ENCODE measurements at regions not wholly inside any gene's neighbourhood (a gene's known extent, or its start where the extent isn't known, plus 50 kb on each side); places are given as distances from the start of the nearest gene placed in this dataset.

DNA sequence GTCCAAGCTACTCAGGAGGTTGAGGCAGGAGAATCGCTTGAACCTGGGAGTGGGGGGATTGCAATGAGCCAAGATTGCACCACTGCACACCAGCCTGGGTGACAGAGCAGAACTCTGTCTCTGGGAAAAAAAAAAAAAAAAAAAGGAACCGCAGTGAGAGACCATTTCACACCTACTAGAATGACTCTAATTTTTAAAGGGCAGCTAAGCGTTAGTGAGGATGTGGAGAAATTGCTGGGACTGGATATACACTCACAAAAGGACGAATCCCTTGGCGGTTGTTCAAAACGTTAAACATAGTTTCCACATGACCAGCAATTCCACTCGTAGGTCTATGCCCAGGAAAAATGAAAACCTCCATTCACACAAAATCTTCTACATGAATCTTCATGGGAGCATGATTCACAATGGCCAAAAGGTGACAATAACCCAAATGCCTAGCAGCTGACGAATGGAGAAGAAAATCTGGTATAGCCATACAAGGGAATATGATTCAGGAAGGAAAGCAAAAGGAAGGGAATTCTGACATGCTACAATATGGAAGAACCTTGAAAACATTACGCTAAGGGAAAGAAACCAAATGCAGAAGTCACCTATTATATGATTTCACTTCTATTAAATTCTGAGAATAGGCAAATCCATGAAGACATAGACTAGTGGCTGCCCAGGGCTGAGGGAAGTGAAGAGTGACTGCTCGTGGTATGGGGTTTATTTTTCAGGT lies 127.0 kb downstream of the CHSY1 start:
- in situ Hi-C loops (cut with MboI; ENCODE audit: low pct_unique_long_range_greater_than_20kb in 2 of 9, low sequenced_read_pairs in 9 of 9, unreplicated experiment in 9 of 9) = no loop called here
- no peak for ATAC-seq (replicated peaks in 6 of 8)
- Histone ChIP-seq H3K4me1 (replicated peaks in 1 of 2) (peaks cover 14 to 17% of the 10 kb centered on the region in 2 donors), H3K27ac (no peak overlapping the region), H3K4me3 (no peak overlapping the region)
- 27 to 100% (median 81%) methylated on average over 2 to 10 of the region's 10 CpGs for WGBS, 10 experiments

DNA sequence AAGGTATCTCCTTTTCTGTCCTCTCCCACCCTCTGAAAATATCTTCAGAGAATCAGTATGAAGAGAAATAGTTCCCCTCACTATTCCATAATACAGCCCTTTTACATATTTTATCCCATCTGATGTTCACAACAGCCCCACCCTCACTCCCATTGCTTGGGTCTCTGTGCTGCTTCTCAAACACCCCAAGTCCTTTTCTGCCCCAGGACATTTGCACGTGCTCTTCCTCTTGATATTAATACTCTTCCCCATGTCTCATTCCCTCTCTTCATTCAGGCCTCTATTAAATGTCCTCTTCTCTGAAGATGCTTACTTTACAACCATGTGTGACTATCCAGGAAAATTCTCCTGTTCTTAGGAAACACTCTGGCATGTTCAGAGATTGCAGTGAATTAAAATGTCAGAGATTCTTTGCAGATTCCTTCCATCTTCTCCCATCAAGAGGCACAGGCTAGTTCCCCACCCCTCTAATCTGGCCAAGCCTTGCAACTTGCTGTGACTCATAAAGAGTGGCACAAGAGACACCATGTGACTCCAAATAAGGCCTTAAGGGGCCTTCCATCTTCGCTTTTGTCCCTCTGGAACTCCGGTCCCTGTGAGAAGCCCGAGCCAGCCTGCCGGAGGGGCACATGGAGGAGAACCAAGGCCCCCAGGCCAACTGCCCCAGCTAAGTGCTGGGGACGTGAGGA lies 128.5 kb downstream of the CHSY1 start:
- no peak overlapping the region for H3K27ac ChIP-seq
- H3K4me1 ChIP-seq (replicated peaks in 1 of 2) = peaks cover 14 to 17% of the 10 kb centered on the region in 2 donors
- ATAC-seq (replicated peaks in 6 of 8) = no peak
- WGBS, 10 experiments = 60 to 100% (median 100%) methylated on average over 1 to 4 of the region's 6 CpGs; no CpG with 5 or more reads in 3 of the 10 experiments
- no peak overlapping the region for H3K4me3 ChIP-seq
- in situ Hi-C loops (cut with MboI; ENCODE audit: low pct_unique_long_range_greater_than_20kb in 2 of 9, low sequenced_read_pairs in 9 of 9, unreplicated experiment in 9 of 9) = no loop called here

GRCh38 chr15:101122806-101123205 lies 129.0 kb downstream of the CHSY1 start:
- WGBS, 10 experiments = 90 to 100% (median 100%) methylated on average over 1 to 2 of the region's 8 CpGs; no CpG with 5 or more reads in 7 of the 10 experiments
- no peak overlapping the region for H3K4me3 ChIP-seq

DNA sequence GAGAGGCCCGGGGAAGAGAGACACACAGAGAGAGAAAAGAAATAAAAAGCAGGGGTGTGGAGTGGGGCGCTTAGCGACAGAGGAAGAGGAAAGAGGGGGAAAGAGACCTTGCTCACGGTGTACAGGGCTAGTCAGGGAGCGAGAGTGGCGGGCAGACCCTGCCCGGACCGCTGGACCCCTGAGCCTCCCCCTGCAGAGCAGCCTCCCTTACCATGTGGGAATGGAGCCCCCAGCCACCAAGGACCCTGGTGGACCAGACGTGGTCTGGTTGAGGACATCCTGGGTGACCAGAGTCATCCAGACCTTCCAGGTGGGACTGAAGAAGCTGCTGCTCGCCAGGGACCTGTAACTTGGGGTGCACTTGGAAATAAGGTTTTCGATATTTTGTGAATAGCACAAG lies 129.6 kb downstream of the CHSY1 start:
- no peak overlapping the region for H3K4me3 ChIP-seq
- in situ Hi-C loops (cut with MboI; ENCODE audit: low pct_unique_long_range_greater_than_20kb in 2 of 9, low sequenced_read_pairs in 9 of 9, unreplicated experiment in 9 of 9) = no loop called here
- 64 to 92% (median 86%) methylated on average over 3 to 10 of the region's 11 CpGs for WGBS, 10 experiments
- no peak overlapping the region for H3K27ac ChIP-seq
- peaks cover 14% of the 10 kb centered on the region in 2 donors for H3K4me1 ChIP-seq (replicated peaks in 1 of 2)
- no peak for ATAC-seq (replicated peaks in 6 of 8)

More at GRCh38 chr15:101122806-101123205, 129.0 kb downstream of the CHSY1 start:
- Histone ChIP-seq H3K27ac (no peak overlapping the region), H3K4me1 (replicated peaks in 1 of 2) (peaks cover 14 to 17% of the 10 kb centered on the region in 2 donors)
- in situ Hi-C loops (cut with MboI; ENCODE audit: low pct_unique_long_range_greater_than_20kb in 2 of 9, low sequenced_read_pairs in 9 of 9, unreplicated experiment in 9 of 9) = no loop called here
- no peak for ATAC-seq (replicated peaks in 6 of 8)

GRCh38 chr15:101121511-101122090 lies 130.2 kb downstream of the CHSY1 start:
- WGBS, 10 experiments = 0 to 80% (median 42%) methylated on average over 1 to 8 of the region's 26 CpGs; no CpG with 5 or more reads in 2 of the 10 experiments
- H3K4me3 ChIP-seq = no peak overlapping the region
- peaks cover 13 to 14% of the 10 kb centered on the region in 2 donors for H3K4me1 ChIP-seq (replicated peaks in 1 of 2)
- peak overlapping the region; percentile 13 to 54 for H3K27ac ChIP-seq
- in situ Hi-C loops (cut with MboI; ENCODE audit: low pct_unique_long_range_greater_than_20kb in 2 of 9, low sequenced_read_pairs in 9 of 9, unreplicated experiment in 9 of 9) = no loop called here
- ATAC-seq (replicated peaks in 6 of 8) = peak; percentile 88 to 97 (median 96)

DNA sequence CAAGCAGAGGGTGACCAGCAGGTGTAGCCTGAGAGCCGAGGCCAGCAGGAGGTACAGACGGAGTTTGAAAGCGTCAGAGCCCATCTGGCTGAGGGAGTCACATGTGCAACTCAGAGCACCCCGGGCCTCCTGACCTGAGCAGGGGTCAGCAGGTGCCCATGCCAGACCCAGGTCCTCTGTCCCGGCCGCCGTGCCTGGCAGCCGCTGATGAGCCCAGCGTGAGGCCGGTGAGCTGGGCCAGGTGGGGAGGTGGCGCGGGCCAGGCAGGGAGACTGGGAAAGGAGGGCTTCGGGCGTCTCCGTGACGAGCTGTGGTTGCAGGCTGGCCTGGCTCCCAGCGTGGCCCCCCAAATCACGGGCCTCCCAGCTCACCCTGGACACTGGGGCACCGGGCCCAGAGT lies 130.9 kb downstream of the CHSY1 start:
- Histone ChIP-seq H3K27ac (peak overlapping the region in 1 of 2 donors; percentile 13), H3K4me3 (no peak overlapping the region), H3K4me1 (replicated peaks in 1 of 2) (peaks cover 13 to 18% of the 10 kb centered on the region in 2 donors)
- peak in 6 of 8 experiments; percentile 6 to 25 (median 11) for ATAC-seq (replicated peaks in 6 of 8)
- 64 to 93% (median 89%) methylated on average over 2 to 5 of the region's 19 CpGs; no CpG with 5 or more reads in 6 of the 10 experiments for WGBS, 10 experiments
- in situ Hi-C loops (cut with MboI; ENCODE audit: low pct_unique_long_range_greater_than_20kb in 2 of 9, low sequenced_read_pairs in 9 of 9, unreplicated experiment in 9 of 9) = no loop called here

DNA sequence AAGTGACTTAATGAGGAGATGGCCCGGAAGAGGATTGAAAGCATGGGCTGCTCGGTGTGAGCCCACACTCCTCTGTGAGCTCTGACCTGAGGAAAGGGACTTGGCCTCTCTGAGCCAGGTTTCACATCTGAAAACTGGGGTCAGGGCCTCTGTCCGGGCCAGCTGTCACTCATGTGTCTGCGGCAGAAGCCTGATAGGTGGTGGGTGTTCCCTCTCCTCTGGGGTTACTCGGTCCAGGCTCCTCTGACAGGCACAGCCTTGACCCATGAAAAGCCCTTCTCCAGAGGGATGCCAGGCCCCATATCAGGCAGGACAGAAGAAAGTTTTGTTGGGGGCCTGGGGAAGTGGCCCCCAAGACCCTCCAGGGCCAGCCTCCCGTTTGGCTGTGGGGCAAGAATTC lies 131.4 kb downstream of the CHSY1 start:
- Histone ChIP-seq H3K4me1 (replicated peaks in 1 of 2) (peaks cover 16 to 23% of the 10 kb centered on the region in 2 donors), H3K27ac (no peak overlapping the region), H3K4me3 (no peak overlapping the region)
- in situ Hi-C loops (cut with MboI; ENCODE audit: low pct_unique_long_range_greater_than_20kb in 2 of 9, low sequenced_read_pairs in 9 of 9, unreplicated experiment in 9 of 9) = no loop called here
- no peak for ATAC-seq (replicated peaks in 6 of 8)
- 20 to 100% (median 83%) methylated on average over 1 to 5 of the region's 6 CpGs; no CpG with 5 or more reads in 3 of the 10 experiments for WGBS, 10 experiments

All from motor neuron (in vitro differentiated cells).